ENCODE measurements at regions not wholly inside any gene's neighbourhood (a gene's known extent, or its start where the extent isn't known, plus 50 kb on each side); places are given as distances from the start of the nearest gene placed in this dataset.

GRCh38 chr14:38848243-38848935 lies 254.6 kb downstream of the SEC23A start:
- no peak for TF ChIP-seq CTCF (IDR thresholded peaks at IDR 0.05; ENCODE audit: extremely low read depth, missing control alignments)

GRCh38 chr14:38847161-38847560 lies 255.9 kb downstream of the SEC23A start:
- no peak for DNase-seq (ENCODE audit: low spot score)
- no peak for TF ChIP-seq CTCF (IDR thresholded peaks at IDR 0.05; ENCODE audit: extremely low read depth, missing control alignments)

More at GRCh38 chr14:38848243-38848935, 254.6 kb downstream of the SEC23A start:
- DNase-seq (ENCODE audit: low spot score): no peak

DNA sequence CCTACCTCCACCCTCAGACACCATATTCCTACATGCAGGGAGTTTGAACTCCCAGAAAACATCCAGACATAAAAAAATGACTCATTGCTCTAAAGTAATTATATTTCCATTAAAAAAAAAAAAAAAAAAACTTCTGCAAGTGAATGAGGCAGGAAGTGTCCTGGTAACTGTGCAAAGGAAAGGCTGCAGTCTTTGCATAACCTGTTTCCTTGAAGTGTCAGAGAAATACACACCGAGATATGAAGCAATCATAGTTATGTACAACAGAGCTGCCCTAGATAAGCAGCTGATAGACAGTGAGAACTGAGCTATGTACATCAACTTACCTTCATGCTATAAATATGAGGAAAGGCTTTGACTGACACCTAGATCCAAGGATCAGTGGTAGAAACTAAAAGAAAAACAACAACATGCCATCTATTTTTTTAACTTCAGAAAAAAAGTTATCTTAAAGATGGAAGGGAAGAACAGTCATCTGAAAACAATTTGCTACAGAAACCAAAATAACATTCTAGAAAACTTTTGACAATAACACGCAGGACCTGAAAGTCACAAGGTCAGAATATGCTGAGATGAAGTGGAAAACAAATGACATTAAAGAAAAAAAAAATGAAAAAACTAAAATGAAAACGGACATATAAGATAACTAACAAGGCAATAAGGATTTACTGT lies 263.2 kb downstream of the SEC23A start:
- no peak for TF ChIP-seq CTCF (IDR thresholded peaks at IDR 0.05; ENCODE audit: extremely low read depth, missing control alignments)
- no peak for DNase-seq (ENCODE audit: low spot score)

- DNase-seq (ENCODE audit: low spot score): no peak
- no peak for TF ChIP-seq CTCF (IDR thresholded peaks at IDR 0.05; ENCODE audit: extremely low read depth, missing control alignments)
Measured at GRCh38 chr14:38838979-38839323, 264.1 kb downstream of the SEC23A start.

GRCh38 chr14:38838049-38838978 lies 264.7 kb downstream of the SEC23A start:
- TF ChIP-seq CTCF (IDR thresholded peaks at IDR 0.05; ENCODE audit: extremely low read depth, missing control alignments): no peak
- DNase-seq (ENCODE audit: low spot score): no peak

GRCh38 chr14:38837343-38838048 lies 265.5 kb downstream of the SEC23A start:
- TF ChIP-seq CTCF (IDR thresholded peaks at IDR 0.05; ENCODE audit: extremely low read depth, missing control alignments): no peak

More at GRCh38 chr14:38837343-38838048, 265.5 kb downstream of the SEC23A start:
- no peak for DNase-seq (ENCODE audit: low spot score)

Data from GM20000 (cell line).